NCI-H2196 (cell line): ENCODE measurements at regions not wholly inside any gene's neighbourhood (a gene's known extent, or its start where the extent isn't known, plus 50 kb on each side); places are given as distances from the start of the nearest gene placed in this dataset.

Experiments
- DNase-seq: peaks from one replicate; lab custom pipeline; 2025; ENCODE audit not compliant: unreplicated experiment; lab: John Stamatoyannopoulos, UW

DNA sequence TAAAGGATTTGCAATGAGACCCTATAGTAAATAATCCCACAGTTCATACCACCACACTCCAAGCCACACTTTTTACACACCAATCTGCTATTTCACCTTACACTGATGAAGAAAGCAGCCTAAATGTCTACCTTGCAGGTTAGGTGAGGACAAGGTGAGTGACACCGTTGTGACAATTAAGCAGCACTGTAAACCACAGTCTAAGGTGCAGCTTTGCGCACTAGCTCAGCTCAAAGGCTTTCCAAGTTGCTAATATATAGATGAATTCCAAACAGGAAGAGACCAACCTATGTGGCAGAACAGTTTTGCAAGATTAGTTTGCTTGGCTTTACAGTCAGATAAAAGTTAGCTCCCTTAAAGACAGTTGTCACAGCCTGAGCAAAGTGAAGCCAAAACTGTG is 429.5 kb upstream of the MARCKS start:
- DNase-seq = no peak

DNA sequence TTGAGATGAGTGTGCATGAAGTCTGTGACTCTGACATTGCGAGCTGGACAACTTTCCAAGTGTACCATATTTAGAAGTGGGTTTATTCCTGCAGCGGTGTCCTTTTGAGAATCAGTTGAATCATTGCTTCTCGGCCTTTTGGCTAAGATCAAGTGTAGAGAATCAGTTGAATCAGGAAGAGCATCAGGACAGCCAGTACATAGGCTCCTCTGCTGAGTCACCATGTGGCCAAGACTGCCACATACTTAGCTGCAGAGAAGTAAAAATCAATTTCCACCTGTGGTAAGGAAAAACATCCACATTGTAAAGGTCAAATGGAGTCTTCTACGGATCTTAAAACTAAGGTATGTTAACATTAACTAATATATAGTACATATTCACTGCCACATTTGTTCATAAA is 428.4 kb upstream of the MARCKS start:
- DNase-seq = no peak

DNA sequence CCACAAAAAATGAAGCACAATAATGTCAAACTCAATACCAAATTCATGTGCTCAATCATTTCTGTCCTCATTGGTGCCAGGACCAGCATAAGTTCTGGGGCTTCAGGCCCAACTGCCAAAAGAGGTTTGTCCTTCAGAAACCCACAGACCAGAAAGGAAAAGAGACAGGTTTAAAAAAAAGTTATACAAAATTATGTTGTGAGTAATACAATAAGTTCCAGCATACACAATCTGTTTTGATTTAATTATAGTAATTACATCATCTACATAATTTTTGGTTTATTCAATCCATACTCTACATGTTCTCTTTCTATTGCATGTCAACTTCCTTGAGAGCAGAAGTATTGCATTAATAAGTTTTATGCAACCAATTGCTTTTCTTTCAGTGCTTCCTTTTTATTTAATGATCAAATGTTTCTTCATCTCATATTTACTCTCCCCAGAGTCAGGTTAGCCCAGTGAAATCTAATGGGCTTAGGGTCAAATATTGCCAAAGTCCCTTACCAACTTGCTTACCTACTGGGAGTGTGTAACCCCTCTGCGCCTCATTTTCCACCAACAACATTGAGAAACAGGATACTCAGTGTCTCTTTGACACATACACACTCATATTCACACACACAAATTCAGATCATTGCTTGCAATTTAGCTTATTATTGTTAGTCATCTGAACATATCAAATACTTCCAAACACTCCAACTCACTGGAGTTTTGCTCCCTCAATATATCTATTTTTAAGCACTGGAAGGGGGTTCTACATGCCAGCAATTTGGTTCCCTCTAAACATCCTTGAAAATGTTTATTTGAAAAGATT is 424.4 kb upstream of the MARCKS start:
- no peak for DNase-seq

DNA sequence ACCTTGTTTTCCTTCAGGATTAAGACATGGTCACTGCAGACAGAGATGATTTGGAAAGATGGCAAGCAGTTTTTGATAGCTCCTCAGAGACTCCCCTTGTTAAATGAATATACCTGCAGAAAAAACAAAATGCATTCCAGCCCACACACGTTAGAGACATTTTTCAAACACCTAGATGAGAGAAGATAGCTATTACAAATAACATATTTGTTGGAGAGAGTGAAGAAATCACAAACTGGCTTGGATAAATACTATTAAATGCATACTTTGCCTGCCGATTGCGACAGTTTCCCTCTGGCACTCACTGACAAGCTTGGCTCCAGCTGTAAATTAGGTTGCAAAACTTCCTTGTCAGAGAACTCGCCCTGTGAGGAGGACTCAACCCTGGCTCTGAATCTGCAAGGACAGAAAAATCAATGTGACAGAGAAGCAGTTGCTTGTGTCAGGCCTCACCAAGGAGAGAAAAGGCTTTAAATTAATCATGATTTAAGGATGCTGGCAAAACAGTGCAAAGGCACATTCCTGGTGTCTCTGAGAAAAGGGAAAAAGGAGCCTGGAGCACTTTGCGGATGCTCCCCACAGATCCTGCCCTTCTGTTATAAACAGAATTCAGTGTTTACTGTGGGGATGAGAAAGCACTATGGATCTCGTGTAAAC is 423.7 kb upstream of the MARCKS start:
- no peak for DNase-seq

DNA sequence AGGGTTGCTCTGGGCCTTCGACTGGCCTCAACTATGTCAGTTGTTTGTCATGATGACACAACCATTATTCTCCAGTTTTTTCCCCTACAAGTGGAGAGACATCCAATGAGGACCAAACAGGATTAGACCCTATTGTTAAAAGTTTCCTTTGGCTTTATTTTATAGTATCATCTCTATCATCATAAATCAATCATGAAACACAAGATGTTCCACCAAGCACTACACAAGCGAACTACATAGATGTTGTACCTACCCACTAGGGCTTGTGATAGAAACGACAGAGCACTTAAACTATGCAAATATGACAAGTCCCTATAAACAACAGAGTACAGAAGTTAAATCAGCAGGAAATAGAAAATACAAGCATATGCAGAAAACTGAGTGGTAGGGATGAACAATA is 422.5 kb upstream of the MARCKS start:
- DNase-seq = no peak

DNA sequence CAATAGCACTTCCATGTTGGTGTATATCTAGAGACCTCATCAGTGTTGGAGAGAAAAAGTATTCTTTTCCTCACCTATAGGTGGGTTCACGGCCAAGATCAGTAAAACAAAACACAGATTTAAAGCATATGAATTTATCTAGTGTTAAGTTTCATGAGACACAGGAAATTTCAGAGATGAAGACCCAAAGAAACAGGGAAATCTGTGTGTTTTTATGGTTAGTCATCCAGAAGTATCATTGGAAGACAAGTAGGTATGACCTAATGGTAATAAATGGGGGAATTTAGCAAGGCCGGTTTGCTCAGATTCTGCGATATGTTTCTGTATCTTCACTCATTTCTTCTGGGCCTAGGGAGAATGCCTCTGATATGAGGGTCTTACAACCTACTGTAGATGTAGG is 419.6 kb upstream of the MARCKS start:
- DNase-seq = no peak

DNA sequence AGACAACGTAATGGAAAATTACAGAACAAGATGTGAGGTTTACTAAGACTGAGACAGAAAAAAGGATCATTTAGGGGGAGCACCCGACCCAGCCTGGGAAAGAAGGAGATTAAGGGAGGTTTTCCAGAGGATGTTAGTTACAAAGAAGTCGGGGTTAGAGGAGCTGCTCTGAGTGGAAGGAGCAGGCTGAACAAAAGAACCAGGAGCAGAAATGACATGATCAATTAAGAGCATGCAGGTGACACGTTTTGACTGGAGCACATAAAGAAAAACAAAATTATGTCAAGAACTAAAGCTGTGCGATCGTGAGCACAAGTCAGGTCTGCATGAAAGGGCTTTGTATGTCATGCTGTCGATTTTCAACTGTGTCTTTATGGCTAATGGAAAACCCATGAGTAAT is 417.3 kb upstream of the MARCKS start:
- no peak for DNase-seq

DNA sequence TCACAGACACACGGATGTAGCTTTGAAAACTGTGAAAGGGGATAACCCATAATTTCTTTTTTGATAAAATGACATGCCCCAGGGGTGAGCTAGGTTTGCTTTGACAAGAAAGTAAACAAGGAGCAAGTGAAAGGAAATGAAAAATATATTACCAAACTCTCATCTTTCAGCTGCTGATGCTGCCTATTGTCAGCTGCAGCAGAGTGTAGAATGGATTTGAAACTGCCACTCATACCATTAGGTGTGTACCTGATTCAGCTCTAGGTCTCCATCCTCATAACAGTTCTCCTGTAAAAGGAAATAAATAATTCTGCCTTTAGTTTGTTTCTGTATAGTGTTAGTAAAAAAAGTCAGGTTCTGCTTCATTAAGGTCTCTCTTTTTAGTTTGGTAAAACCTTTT is 415.1 kb upstream of the MARCKS start:
- DNase-seq = no peak

DNA sequence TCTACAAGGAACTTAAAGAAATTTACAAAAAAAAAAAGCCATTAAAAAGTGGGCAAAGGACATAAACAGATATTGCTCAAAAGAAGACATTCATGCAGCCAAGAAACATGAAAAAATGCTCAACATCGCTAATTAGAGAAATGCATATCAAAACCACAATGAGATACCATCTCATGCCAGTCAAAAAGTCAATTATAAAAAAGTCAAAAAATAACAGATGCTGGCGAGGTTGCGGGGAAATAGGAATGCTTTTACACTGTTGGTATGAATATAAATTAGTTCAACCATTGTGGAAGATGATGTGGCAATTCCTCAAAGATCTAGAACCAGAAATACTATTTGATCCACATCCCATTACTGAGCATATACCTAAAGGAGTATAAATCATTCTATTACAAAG is 411.9 kb upstream of the MARCKS start:
- no peak for DNase-seq

DNA sequence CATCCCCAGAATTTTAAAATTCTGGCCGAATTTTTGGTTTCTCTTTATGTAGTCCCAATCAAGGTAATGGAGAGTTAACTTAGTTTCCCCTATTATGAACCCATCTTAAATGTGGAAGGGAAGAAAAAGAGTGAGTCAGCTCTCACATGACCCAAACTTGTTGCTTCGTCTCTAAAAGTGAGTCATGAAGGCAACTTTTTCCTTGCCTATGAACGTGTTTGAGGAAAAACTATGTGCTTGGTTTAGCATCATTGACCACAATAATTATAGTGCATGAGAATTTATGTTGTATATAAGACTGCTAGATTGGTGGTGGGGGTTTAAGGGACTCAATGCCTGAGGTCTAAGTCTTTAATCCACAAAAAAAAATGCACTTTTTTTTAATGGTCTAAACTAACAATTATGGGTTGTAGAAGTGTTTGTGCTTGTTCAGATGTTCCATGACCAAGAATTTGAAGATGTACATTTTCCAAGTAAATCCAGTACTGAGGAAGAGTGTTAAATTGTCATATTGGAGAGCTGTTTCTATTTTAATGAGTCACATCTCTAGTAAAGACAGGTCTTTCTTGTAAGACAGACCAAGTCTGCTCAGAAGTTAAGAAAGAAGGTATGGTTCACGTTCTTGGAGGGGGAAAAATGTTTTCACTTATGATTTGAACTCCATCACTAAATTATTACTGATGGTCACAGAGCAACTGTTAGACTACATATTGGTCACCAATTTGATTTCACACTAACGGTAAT is 409.9 kb upstream of the MARCKS start:
- no peak for DNase-seq

DNA sequence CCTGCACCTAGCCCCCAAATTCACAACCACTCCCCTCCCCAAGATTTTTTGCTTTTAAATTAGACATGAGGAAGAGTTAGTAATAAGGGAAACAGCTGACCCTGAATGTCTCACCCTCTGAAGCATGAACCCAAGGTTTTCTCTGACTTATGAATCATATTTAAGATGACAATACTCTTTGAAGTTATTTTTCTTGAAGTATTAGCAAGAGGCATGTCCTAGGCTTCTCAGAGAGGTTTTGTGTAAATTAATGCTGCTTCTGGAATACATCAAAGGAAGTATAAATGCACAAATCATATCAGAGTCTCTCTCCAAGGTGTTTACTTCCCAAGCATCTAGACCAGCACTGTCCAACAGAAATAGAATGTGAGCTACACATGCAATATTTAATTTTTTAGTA is 408.1 kb upstream of the MARCKS start:
- no peak for DNase-seq

DNA sequence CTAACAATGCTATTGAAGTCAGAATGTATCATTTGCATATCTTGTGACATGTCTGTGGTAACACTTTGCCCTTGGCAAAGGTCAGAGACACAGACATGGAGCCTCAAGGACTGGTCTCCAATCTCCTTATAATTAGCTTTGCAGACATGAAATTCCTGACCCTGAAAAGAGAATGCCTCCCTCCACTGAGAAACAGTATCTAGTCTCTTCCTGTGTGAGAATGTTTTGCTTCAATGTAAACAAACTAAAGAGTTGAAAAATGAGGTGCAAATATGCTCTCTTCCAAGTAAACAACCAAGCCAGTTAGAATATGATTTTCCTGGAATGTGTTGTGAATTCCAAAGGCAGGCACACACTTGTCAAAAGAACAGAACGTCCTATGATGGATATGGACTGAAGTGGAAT is 407.1 kb upstream of the MARCKS start:
- DNase-seq = no peak

DNA sequence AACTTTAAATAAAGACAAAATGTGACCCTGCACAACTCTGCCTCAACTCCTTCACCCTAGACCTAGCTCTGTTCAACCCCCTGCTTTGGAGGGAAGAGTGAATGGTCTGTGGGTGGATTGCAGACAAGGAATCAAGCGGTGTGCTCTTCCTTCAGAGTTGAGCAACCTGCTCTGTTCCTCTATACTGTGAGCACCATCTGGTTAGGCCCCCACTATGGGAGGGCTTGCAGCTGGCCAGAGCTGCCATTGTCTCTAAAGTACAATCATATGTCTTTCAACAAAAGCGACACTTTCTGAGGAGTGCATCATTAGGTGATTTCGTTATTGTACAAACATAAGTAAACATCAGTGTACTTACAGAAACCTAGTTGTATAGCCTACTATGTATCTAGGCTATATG is 406.1 kb upstream of the MARCKS start:
- DNase-seq = no peak

DNA sequence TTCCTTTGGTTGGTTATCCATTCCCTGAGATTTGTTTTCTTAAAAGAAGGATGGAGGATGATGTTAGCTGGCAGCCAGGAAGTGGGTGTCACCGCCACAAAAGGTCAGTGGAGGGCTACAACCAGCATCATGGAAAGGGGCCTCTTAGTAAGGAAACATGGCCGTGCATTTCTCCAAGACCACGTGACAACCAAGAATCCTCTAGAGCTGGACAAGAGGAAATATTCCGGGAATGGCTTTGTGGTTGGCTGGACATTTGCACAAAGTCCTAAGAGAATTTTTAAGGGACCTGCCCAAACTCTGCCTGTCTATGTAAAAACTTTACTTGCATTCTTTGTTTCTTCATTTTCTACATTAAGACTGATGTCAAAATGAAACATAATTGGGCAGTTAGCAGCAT is 399.9 kb upstream of the MARCKS start:
- DNase-seq = no peak

DNA sequence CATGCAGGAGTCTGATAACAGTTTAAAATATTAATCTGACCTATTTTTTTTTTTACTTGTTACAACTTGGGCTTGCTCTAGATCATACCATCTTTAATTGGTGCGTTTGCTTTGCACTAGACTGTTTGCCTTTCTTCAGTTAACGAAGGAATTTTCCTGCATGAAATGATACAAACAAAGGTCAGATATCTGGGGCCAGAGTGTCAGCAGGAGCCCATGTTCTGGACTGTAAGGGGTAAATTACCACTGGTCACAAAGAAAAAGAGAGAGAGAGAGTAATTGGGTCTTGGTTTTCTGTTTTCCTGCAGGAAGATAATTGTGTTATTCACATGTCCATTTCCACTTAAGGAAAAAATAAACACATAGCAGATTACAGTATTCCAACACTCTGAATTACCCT is 399.4 kb upstream of the MARCKS start:
- DNase-seq = no peak

DNA sequence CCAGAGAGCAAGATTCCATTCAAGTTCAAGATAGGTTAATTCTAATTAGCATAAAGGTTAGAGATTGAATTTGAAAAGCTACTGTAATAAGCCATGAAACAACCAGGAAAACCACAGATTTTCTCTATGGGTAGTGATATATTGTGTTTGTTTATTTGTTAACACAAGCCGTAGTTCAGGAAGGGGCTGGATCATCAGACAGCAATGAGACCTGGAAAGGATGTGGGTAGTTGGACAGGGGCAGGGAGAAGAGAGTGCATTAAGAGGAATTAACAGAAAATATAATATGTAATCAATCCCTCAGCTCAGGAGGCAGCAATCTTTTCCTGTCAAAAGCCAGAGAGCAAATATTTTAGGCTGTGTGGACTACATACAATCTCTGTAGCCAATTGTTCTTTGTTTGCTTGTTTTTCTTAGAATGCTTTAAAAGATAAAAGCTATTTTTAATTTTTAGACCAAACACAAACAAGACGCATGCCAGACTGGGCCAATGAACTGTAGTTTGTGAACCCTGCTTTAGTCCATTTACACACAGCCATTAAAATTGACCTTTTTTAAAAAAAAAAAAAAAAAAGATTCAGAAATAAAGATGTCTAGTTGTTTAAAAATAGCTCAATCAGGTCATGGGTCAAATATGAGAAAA is 398.7 kb upstream of the MARCKS start:
- DNase-seq = no peak

DNA sequence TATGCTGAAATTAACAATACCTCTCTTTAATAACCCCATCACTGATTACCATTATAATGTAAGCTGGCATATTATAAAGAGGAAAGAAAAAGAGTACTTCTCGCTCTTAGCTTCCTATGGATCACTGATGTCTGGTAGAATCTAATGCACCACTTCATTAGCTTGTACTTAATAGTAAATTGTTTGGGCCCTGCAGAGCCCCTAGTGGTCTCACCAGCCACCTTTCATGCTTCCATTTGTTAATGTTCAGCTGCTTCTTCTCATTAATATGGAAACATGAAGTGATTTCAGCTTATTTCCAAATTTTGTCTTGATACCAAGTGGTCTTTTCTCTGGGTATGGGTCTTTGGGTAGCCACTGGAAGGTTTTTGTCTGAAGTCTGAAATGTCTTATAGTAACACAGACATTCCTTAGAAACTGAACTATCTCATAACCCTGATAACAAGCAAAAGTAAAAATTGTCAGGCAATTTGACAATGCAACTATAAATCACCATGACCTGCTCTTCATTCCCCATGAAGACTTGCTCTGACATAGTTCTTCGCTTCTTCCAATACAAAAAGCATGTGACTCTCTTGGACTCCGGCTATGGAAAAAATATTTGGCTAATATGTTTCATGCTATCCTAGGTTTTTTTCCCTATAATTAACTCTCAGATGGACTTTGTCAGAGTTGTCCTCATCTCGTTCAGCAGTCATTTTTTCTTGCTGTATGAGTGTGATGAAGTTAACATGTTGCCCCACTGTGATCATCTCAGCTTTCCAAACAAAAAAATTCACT is 395.8 kb upstream of the MARCKS start:
- no peak for DNase-seq

DNA sequence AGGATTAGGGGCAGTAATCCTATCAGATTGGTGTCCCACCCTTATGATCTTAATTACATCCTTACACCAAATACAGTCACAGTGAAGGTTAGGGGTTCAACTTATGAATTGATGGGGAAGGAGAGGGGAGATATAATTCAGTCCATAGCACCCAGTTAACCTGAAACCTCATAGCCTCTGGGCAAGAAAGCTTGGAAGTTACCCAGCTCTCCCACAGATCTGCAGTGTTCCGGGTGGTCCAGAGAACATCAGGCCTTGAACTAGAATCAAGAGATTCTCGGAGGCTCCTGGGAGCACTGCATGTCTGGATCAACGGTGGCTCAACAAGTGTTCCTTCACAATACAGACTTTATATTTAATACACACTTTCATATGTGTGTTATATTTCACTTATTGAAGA is 392.6 kb upstream of the MARCKS start:
- no peak for DNase-seq

DNA sequence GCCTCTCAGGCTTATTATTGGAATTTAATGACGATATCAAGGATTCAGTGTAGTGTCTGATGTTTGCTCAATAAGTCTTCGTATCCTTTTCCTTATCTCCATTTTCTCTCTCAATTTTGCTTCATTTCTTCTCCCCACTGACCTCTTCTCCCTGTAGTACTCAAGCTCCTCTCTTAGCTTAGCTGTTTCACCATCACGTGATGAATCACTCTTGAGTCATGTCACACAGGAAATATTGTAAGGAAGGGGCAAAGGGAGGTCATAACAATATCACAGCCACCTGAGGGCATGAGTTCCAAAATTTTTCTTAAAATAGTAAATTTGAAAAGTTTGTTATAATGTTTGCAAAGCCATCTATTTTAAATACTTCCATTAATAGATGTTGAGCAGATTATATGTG is 392.2 kb upstream of the MARCKS start:
- DNase-seq = no peak

DNA sequence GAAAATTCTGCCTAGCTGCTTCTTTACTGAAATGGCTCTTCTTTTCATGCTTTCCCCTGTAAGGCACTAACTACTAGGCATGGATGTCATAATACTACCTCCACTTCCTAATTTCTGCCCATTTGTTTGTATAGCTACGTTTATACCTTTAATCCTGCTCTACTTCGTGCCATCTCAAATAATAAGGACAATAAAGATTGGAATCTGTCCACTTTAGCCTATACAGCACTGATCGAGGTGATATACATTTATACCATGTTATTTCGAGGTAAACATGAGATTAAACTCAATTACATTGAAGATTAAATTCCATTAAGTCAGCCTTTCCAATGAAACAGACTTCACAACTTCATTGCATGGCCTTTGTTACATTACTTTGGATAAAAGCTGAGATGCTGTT is 390.6 kb upstream of the MARCKS start:
- DNase-seq = no peak

DNA sequence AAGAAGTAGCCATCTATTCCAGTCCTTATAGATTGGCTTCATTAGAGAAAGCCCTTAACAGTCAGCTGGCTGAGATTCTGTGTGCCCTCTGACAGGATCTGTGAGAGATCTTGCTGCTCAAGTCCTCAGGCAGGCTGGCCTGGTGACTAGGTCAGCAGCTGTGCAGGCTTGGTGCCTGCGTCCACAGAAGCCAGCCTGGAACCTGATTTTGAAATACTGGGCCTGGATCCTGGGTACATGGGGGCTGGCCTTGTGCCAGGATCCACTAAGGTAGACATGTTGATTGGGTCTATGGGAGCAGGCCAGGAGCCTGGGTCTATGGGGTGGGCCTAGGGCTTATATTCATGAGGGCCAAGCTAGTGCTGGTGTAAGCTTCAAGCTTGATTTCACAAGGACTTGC is 381.8 kb upstream of the MARCKS start:
- DNase-seq = no peak
